ENCODE measurements at regions not wholly inside any gene's neighbourhood (a gene's known extent, or its start where the extent isn't known, plus 50 kb on each side); places are given as distances from the start of the nearest gene placed in this dataset.

GRCh38 chr9:108562176-108562575, 293.6 kb downstream of the ACTL7B start (continued):
- TF ChIP-seq, protein P1, sequence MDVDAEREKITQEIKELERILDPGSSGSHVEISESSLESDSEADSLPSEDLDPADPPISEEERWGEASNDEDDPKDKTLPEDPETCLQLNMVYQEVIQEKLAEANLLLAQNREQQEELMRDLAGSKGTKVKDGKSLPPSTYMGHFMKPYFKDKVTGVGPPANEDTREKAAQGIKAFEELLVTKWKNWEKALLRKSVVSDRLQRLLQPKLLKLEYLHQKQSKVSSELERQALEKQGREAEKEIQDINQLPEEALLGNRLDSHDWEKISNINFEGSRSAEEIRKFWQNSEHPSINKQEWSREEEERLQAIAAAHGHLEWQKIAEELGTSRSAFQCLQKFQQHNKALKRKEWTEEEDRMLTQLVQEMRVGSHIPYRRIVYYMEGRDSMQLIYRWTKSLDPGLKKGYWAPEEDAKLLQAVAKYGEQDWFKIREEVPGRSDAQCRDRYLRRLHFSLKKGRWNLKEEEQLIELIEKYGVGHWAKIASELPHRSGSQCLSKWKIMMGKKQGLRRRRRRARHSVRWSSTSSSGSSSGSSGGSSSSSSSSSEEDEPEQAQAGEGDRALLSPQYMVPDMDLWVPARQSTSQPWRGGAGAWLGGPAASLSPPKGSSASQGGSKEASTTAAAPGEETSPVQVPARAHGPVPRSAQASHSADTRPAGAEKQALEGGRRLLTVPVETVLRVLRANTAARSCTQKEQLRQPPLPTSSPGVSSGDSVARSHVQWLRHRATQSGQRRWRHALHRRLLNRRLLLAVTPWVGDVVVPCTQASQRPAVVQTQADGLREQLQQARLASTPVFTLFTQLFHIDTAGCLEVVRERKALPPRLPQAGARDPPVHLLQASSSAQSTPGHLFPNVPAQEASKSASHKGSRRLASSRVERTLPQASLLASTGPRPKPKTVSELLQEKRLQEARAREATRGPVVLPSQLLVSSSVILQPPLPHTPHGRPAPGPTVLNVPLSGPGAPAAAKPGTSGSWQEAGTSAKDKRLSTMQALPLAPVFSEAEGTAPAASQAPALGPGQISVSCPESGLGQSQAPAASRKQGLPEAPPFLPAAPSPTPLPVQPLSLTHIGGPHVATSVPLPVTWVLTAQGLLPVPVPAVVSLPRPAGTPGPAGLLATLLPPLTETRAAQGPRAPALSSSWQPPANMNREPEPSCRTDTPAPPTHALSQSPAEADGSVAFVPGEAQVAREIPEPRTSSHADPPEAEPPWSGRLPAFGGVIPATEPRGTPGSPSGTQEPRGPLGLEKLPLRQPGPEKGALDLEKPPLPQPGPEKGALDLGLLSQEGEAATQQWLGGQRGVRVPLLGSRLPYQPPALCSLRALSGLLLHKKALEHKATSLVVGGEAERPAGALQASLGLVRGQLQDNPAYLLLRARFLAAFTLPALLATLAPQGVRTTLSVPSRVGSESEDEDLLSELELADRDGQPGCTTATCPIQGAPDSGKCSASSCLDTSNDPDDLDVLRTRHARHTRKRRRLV (CRISPR knock-in tag; IDR thresholded peaks at IDR 0.05), result no peak
- TF ChIP-seq, protein P2, sequence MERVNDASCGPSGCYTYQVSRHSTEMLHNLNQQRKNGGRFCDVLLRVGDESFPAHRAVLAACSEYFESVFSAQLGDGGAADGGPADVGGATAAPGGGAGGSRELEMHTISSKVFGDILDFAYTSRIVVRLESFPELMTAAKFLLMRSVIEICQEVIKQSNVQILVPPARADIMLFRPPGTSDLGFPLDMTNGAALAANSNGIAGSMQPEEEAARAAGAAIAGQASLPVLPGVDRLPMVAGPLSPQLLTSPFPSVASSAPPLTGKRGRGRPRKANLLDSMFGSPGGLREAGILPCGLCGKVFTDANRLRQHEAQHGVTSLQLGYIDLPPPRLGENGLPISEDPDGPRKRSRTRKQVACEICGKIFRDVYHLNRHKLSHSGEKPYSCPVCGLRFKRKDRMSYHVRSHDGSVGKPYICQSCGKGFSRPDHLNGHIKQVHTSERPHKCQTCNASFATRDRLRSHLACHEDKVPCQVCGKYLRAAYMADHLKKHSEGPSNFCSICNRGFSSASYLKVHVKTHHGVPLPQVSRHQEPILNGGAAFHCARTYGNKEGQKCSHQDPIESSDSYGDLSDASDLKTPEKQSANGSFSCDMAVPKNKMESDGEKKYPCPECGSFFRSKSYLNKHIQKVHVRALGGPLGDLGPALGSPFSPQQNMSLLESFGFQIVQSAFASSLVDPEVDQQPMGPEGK (CRISPR knock-in tag; IDR thresholded peaks at IDR 0.05), result no peak
- TF ChIP-seq LRRFIP1 (CRISPR knock-in tag; conservative IDR thresholded peaks at IDR 0.05) (no peak), NFKBIZ (CRISPR knock-in tag; IDR thresholded peaks at IDR 0.05) (no peak), ZNF451 (CRISPR knock-in tag; IDR thresholded peaks at IDR 0.05) (no peak), ZBTB37 (CRISPR knock-in tag; IDR thresholded peaks at IDR 0.05) (no peak), ZNF816 (CRISPR knock-in tag; IDR thresholded peaks at IDR 0.05; ENCODE audit: borderline replicate concordance) (no peak), RBM22 (optimal IDR thresholded peaks at IDR 0.05; ENCODE audit: low read length) (no peak), CENPX (CRISPR knock-in tag; IDR thresholded peaks at IDR 0.05) (no peak)

Data from HepG2 (cell line).